ENCODE measurements at regions not wholly inside any gene's neighbourhood (a gene's known extent, or its start where the extent isn't known, plus 50 kb on each side); places are given as distances from the start of the nearest gene placed in this dataset.

DNA sequence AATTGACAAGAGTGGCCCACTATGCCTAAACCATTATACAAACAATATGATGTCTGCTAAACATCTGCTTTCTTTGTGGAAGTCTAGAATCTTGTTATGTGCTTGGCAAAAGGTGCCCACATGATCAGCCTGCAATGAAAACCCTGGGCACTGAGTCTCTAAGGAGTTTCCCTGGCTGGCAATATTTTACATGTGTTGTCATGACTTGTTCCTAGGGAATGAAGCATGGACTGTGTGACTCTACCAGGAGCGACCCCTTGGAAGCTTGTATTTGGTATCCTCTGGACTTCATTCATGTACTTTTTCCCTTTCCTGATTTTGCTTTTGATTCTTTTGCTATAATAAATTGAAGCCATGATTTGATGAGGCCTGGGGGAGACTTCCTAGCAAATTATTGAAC is 324.9 kb downstream of the HHIPL2 start:
- no peak for TF ChIP-seq SUZ12 (IDR thresholded peaks at IDR 0.05)
- no peak for TF ChIP-seq ELF4 (IDR thresholded peaks at IDR 0.05)
- TF ChIP-seq BHLHE40 (IDR thresholded peaks at IDR 0.05; ENCODE audit: borderline replicate concordance): no peak
- no peak for TF ChIP-seq ARNT (IDR thresholded peaks at IDR 0.05)
- no peak for TF ChIP-seq NFRKB (IDR thresholded peaks at IDR 0.05)
- no peak for TF ChIP-seq L3MBTL2 (conservative IDR thresholded peaks at IDR 0.05)
- no peak for TF ChIP-seq FOXM1 (IDR thresholded peaks at IDR 0.05; ENCODE audit: borderline replicate concordance)
- TF ChIP-seq ZNF384 (IDR thresholded peaks at IDR 0.05): no peak
- TF ChIP-seq TARDBP (IDR thresholded peaks at IDR 0.05): no peak
- no peak for TF ChIP-seq CTBP1 (IDR thresholded peaks at IDR 0.05; ENCODE audit: borderline replicate concordance)
- no peak for TF ChIP-seq FOXA1 (IDR thresholded peaks at IDR 0.05)
- TF ChIP-seq LEF1 (IDR thresholded peaks at IDR 0.05; ENCODE audit: borderline replicate concordance): no peak
- TF ChIP-seq SP1 (IDR thresholded peaks at IDR 0.05): no peak
